GM23338 (cell line): ENCODE measurements at regions not wholly inside any gene's neighbourhood (a gene's known extent, or its start where the extent isn't known, plus 50 kb on each side); places are given as distances from the start of the nearest gene placed in this dataset.

Experiments
- ATAC-seq: fragments of 200-7000 bp; cut with Tn5 transposase; 3 replicates; pipeline ENCODE4 v1.9.1; 2020
- DNase-seq: peaks from one replicate; pipeline ENCODE4 v3.0.0-alpha.2; 2015; ENCODE audit warnings: low spot score
- H2AFZ ChIP-seq: fragments of 200-600 bp; sonication (generic); 2 replicates; pipeline ENCODE4 v1.8.0; 2016; ENCODE audit warnings: antibody characterized with exemption, mild to moderate bottlenecking, moderate library complexity
- H3F3A ChIP-seq: fragments of 200-600 bp; sonication (generic); replicated peaks from 2 replicates; pipeline ENCODE4 v1.8.0; 2017; ENCODE audit warnings: antibody characterized with exemption, mixed run types, low read depth
- H3K27ac ChIP-seq: fragments of 200-600 bp; sonication (generic); 2 replicates; pipeline ENCODE4 v1.6.1; 2016; ENCODE audit warnings: low read depth
- H3K27me3 ChIP-seq: fragments of 200-600 bp; sonication (generic); 2 replicates; pipeline ENCODE4 v1.8.0; 2016; ENCODE audit warnings: mild to moderate bottlenecking, mixed run types, moderate library complexity; ENCODE audit not compliant: insufficient read depth
- H3K36me3 ChIP-seq: fragments of 200-600 bp; sonication (generic); 2 replicates; pipeline ENCODE4 v1.8.0; 2016; ENCODE audit warnings: mild to moderate bottlenecking; ENCODE audit not compliant: insufficient read depth
- H3K4me1 ChIP-seq: fragments of 200-600 bp; sonication (generic); 2 replicates; pipeline ENCODE4 v1.8.0; 2016; ENCODE audit warnings: mild to moderate bottlenecking, moderate library complexity; ENCODE audit not compliant: insufficient read depth
- H3K4me2 ChIP-seq: fragments of 200-600 bp; sonication (generic); 2 replicates; pipeline ENCODE4 v1.7.1; 2017; ENCODE audit warnings: mixed run types
- H3K4me3 ChIP-seq: fragments of 200-600 bp; sonication (generic); 2 replicates; pipeline ENCODE4 v1.6.1; 2016; ENCODE audit warnings: mixed run types
- H3K79me2 ChIP-seq: fragments of 200-600 bp; sonication (generic); replicated peaks from 2 replicates; pipeline ENCODE4 v1.8.0; 2017; ENCODE audit warnings: mild to moderate bottlenecking; ENCODE audit not compliant: insufficient read depth
- H3K9me2 ChIP-seq: fragments of 200-600 bp; sonication (generic); 2 replicates; pipeline ENCODE4 v1.8.0; 2017; ENCODE audit not compliant: insufficient read depth
- H4K20me1 ChIP-seq: fragments of 200-600 bp; sonication (generic); replicated peaks from 2 replicates; pipeline ENCODE4 v1.8.0; 2017; ENCODE audit warnings: mild to moderate bottlenecking; ENCODE audit not compliant: insufficient read depth
- H3K27ac Mint-ChIP-seq: 2 replicates; pipeline ENCODE4 v1.8.0; 2020; ENCODE audit warnings: inconsistent platforms, mild to moderate bottlenecking, moderate library complexity, mixed read lengths
- H3K27me3 Mint-ChIP-seq: 3 replicates; pipeline ENCODE4 v1.8.0; 2022; ENCODE audit warnings: low read depth, mild to moderate bottlenecking, moderate library complexity, mixed read lengths, inconsistent platforms; ENCODE audit not compliant: insufficient read depth, poor library complexity
- H3K36me3 Mint-ChIP-seq: 3 replicates; pipeline ENCODE4 v1.8.0; 2021; ENCODE audit warnings: low read depth, mild to moderate bottlenecking, inconsistent platforms, moderate library complexity, mixed read lengths
- H3K4me1 Mint-ChIP-seq: 3 replicates; pipeline ENCODE4 v1.8.0; 2020; ENCODE audit warnings: mild to moderate bottlenecking, inconsistent platforms, mixed read lengths
- H3K4me3 Mint-ChIP-seq: 3 replicates; pipeline ENCODE4 v1.8.0; 2021; ENCODE audit warnings: moderate library complexity, mild to moderate bottlenecking, inconsistent platforms, mixed read lengths
- H3K9me3 Mint-ChIP-seq: 3 replicates; pipeline ENCODE4 v1.8.0; 2020; ENCODE audit warnings: moderate library complexity, mild to moderate bottlenecking, inconsistent platforms, mixed read lengths
- CREB1 ChIP-seq: fragments of 250-450 bp; sonication (Bioruptor Pico); IDR thresholded peaks from 2 replicates; pipeline ENCODE4 v1.5.0; 2020; ENCODE audit warnings: low read depth, mild to moderate bottlenecking, moderate library complexity
- EZH2 ChIP-seq: fragments of 200-600 bp; sonication (generic); IDR thresholded peaks from one replicate; pipeline ENCODE4 v1.8.0; 2017; ENCODE audit warnings: antibody characterized with exemption, mild to moderate bottlenecking, low read depth; ENCODE audit not compliant: unreplicated experiment
- EZH2phosphoT487 ChIP-seq: fragments of 200-600 bp; sonication (generic); IDR thresholded peaks from one replicate; pipeline ENCODE4 v1.8.1; 2018; ENCODE audit warnings: antibody characterized with exemption; ENCODE audit not compliant: unreplicated experiment
- JUNB ChIP-seq: IDR thresholded peaks from one replicate; pipeline ENCODE4 v1.6.1; 2016; ENCODE audit warnings: antibody characterized with exemption; ENCODE audit not compliant: unreplicated experiment
- POLR2AphosphoS5 ChIP-seq: IDR thresholded peaks from 2 replicates; pipeline ENCODE4 v1.6.1; 2016; ENCODE audit warnings: antibody characterized with exemption, low read depth
- ZNF114 ChIP-seq: fragments of 250-450 bp; sonication (Bioruptor Pico); IDR thresholded peaks from 2 replicates; pipeline ENCODE4 v1.5.0; 2020; ENCODE audit warnings: mild to moderate bottlenecking, moderate library complexity
- ZNF331 ChIP-seq: fragments of 250-450 bp; sonication (Bioruptor Pico); IDR thresholded peaks from 2 replicates; pipeline ENCODE4 v1.5.0; 2020; ENCODE audit warnings: low read depth, mild to moderate bottlenecking, moderate library complexity
- TF ChIP-seq, protein P1 (sequence below): IDR thresholded peaks from 2 replicates; pipeline ENCODE4 v1.6.1; 2016; ENCODE audit warnings: antibody characterized with exemption
- TF ChIP-seq, protein P2 (sequence below): IDR thresholded peaks from one replicate; pipeline ENCODE4 v1.6.1; 2018; ENCODE audit warnings: antibody characterized with exemption; ENCODE audit not compliant: unreplicated experiment
- TF ChIP-seq, protein P3 (sequence below): fragments of 250-450 bp; sonication (Bioruptor Pico); IDR thresholded peaks from 2 replicates; pipeline ENCODE4 v1.5.0; 2020; ENCODE audit warnings: mild to moderate bottlenecking, moderate library complexity

DNA sequence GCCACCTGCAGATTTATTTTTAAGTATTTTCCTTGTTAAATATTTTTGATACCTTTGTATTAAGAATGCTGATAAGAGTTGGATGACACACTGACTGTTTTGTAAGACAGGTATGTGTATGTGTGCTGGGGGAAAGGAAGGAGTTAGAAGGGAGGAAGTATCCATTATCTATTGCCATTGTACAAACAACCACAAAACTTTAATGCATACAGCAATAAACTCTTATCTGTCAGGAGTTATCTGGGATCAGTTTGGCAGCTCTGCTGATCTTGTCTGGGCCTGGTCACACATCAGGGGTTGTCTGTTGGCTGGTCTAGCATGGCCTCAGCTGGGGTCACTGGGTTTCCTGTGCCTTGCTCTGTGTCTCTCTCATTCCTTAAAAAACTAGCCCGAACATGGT lies 423.9 kb upstream of the USP24 start:
- ATAC-seq (no peak), DNase-seq (no peak)
- no peak overlapping the region for H2AFZ ChIP-seq

More for the DNA sequence above, 423.9 kb upstream of the USP24 start:
- H3K27me3 Mint-ChIP-seq: peaks cover 2% of the 10 kb centered on the region
- Histone ChIP-seq H3K4me1 (no peaks in the 10 kb centered on the region), H3K36me3 (no peaks in the 10 kb centered on the region), H4K20me1 (no peaks in the 10 kb centered on the region), H3F3A (no peaks in the 10 kb centered on the region), H3K79me2 (no peaks in the 10 kb centered on the region), H3K27me3 (no peaks in the 10 kb centered on the region), H3K4me2 (no peak overlapping the region), H3K27ac (no peak overlapping the region), H3K9me2 (peaks cover 17% of the 10 kb centered on the region), H3K4me3 (no peak overlapping the region)
- no peaks in the 10 kb centered on the region; the same call in 2 of the 3 replicates for H3K9me3 Mint-ChIP-seq
- H3K4me3 Mint-ChIP-seq: no peak overlapping the region
- no peak overlapping the region; the same call in 1 of the 2 replicates for H3K27ac Mint-ChIP-seq
- no peaks in the 10 kb centered on the region for H3K4me1 Mint-ChIP-seq
- no peaks in the 10 kb centered on the region for H3K36me3 Mint-ChIP-seq
- TF ChIP-seq, protein P1, sequence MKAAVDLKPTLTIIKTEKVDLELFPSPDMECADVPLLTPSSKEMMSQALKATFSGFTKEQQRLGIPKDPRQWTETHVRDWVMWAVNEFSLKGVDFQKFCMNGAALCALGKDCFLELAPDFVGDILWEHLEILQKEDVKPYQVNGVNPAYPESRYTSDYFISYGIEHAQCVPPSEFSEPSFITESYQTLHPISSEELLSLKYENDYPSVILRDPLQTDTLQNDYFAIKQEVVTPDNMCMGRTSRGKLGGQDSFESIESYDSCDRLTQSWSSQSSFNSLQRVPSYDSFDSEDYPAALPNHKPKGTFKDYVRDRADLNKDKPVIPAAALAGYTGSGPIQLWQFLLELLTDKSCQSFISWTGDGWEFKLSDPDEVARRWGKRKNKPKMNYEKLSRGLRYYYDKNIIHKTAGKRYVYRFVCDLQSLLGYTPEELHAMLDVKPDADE: no peak
- no peak for TF ChIP-seq EZH2
- TF ChIP-seq, protein P2, sequence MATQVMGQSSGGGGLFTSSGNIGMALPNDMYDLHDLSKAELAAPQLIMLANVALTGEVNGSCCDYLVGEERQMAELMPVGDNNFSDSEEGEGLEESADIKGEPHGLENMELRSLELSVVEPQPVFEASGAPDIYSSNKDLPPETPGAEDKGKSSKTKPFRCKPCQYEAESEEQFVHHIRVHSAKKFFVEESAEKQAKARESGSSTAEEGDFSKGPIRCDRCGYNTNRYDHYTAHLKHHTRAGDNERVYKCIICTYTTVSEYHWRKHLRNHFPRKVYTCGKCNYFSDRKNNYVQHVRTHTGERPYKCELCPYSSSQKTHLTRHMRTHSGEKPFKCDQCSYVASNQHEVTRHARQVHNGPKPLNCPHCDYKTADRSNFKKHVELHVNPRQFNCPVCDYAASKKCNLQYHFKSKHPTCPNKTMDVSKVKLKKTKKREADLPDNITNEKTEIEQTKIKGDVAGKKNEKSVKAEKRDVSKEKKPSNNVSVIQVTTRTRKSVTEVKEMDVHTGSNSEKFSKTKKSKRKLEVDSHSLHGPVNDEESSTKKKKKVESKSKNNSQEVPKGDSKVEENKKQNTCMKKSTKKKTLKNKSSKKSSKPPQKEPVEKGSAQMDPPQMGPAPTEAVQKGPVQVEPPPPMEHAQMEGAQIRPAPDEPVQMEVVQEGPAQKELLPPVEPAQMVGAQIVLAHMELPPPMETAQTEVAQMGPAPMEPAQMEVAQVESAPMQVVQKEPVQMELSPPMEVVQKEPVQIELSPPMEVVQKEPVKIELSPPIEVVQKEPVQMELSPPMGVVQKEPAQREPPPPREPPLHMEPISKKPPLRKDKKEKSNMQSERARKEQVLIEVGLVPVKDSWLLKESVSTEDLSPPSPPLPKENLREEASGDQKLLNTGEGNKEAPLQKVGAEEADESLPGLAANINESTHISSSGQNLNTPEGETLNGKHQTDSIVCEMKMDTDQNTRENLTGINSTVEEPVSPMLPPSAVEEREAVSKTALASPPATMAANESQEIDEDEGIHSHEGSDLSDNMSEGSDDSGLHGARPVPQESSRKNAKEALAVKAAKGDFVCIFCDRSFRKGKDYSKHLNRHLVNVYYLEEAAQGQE: no peak
- no peak for TF ChIP-seq EZH2phosphoT487
- no peak for TF ChIP-seq CREB1 (CRISPR knock-in tag)
- no peak for TF ChIP-seq POLR2AphosphoS5
- TF ChIP-seq JUNB: no peak
- TF ChIP-seq, protein P3, sequence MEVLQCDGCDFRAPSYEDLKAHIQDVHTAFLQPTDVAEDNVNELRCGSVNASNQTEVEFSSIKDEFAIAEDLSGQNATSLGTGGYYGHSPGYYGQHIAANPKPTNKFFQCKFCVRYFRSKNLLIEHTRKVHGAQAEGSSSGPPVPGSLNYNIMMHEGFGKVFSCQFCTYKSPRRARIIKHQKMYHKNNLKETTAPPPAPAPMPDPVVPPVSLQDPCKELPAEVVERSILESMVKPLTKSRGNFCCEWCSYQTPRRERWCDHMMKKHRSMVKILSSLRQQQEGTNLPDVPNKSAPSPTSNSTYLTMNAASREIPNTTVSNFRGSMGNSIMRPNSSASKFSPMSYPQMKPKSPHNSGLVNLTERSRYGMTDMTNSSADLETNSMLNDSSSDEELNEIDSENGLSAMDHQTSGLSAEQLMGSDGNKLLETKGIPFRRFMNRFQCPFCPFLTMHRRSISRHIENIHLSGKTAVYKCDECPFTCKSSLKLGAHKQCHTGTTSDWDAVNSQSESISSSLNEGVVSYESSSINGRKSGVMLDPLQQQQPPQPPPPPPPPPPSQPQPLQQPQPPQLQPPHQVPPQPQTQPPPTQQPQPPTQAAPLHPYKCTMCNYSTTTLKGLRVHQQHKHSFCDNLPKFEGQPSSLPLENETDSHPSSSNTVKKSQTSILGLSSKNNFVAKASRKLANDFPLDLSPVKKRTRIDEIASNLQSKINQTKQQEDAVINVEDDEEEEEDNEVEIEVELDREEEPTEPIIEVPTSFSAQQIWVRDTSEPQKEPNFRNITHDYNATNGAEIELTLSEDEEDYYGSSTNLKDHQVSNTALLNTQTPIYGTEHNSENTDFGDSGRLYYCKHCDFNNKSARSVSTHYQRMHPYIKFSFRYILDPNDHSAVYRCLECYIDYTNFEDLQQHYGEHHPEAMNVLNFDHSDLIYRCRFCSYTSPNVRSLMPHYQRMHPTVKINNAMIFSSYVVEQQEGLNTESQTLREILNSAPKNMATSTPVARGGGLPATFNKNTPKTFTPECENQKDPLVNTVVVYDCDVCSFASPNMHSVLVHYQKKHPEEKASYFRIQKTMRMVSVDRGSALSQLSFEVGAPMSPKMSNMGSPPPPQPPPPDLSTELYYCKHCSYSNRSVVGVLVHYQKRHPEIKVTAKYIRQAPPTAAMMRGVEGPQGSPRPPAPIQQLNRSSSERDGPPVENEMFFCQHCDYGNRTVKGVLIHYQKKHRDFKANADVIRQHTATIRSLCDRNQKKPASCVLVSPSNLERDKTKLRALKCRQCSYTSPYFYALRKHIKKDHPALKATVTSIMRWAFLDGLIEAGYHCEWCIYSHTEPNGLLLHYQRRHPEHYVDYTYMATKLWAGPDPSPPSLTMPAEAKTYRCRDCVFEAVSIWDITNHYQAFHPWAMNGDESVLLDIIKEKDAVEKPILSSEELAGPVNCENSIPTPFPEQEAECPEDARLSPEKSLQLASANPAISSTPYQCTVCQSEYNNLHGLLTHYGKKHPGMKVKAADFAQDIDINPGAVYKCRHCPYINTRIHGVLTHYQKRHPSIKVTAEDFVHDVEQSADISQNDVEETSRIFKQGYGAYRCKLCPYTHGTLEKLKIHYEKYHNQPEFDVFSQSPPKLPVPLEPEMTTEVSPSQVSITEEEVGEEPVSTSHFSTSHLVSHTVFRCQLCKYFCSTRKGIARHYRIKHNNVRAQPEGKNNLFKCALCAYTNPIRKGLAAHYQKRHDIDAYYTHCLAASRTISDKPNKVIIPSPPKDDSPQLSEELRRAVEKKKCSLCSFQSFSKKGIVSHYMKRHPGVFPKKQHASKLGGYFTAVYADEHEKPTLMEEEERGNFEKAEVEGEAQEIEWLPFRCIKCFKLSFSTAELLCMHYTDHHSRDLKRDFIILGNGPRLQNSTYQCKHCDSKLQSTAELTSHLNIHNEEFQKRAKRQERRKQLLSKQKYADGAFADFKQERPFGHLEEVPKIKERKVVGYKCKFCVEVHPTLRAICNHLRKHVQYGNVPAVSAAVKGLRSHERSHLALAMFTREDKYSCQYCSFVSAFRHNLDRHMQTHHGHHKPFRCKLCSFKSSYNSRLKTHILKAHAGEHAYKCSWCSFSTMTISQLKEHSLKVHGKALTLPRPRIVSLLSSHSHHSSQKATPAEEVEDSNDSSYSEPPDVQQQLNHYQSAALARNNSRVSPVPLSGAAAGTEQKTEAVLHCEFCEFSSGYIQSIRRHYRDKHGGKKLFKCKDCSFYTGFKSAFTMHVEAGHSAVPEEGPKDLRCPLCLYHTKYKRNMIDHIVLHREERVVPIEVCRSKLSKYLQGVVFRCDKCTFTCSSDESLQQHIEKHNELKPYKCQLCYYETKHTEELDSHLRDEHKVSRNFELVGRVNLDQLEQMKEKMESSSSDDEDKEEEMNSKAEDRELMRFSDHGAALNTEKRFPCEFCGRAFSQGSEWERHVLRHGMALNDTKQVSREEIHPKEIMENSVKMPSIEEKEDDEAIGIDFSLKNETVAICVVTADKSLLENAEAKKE (CRISPR knock-in tag): no peak
- no peak for TF ChIP-seq ZNF114 (CRISPR knock-in tag)
- no peak for TF ChIP-seq ZNF331 (CRISPR knock-in tag)
